ENCODE measurements at regions not wholly inside any gene's neighbourhood (a gene's known extent, or its start where the extent isn't known, plus 50 kb on each side); places are given as distances from the start of the nearest gene placed in this dataset.

GRCh38 chr5:165003283-165003682 is 1497.9 kb downstream of the MAT2B start:
- Mint-ChIP-seq H3K4me3 (ENCODE audit: unreplicated experiment) (no peak overlapping the region), H3K27me3 (ENCODE audit: low read depth) (no peaks in the 10 kb centered on the region), H3K9me3 (ENCODE audit: low read depth) (no peaks in the 10 kb centered on the region), H3K36me3 (ENCODE audit: low read depth) (no peaks in the 10 kb centered on the region), H3K27ac (ENCODE audit: unreplicated experiment) (no peak overlapping the region), H3K4me1 (ENCODE audit: low read depth) (no peaks in the 10 kb centered on the region)
- DNase-seq (ENCODE audit: low spot score) = no peak
- TF ChIP-seq, protein P1, sequence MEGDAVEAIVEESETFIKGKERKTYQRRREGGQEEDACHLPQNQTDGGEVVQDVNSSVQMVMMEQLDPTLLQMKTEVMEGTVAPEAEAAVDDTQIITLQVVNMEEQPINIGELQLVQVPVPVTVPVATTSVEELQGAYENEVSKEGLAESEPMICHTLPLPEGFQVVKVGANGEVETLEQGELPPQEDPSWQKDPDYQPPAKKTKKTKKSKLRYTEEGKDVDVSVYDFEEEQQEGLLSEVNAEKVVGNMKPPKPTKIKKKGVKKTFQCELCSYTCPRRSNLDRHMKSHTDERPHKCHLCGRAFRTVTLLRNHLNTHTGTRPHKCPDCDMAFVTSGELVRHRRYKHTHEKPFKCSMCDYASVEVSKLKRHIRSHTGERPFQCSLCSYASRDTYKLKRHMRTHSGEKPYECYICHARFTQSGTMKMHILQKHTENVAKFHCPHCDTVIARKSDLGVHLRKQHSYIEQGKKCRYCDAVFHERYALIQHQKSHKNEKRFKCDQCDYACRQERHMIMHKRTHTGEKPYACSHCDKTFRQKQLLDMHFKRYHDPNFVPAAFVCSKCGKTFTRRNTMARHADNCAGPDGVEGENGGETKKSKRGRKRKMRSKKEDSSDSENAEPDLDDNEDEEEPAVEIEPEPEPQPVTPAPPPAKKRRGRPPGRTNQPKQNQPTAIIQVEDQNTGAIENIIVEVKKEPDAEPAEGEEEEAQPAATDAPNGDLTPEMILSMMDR (IDR thresholded peaks at IDR 0.05) = no peak

- no peak overlapping the region for H3K27ac Mint-ChIP-seq (ENCODE audit: unreplicated experiment)
- no peaks in the 10 kb centered on the region for H3K36me3 Mint-ChIP-seq (ENCODE audit: low read depth)
- no peak overlapping the region for H3K4me3 Mint-ChIP-seq (ENCODE audit: unreplicated experiment)
- TF ChIP-seq, protein P1 (IDR thresholded peaks at IDR 0.05) = no peak
- no peaks in the 10 kb centered on the region for H3K9me3 Mint-ChIP-seq (ENCODE audit: low read depth)
- H3K27me3 Mint-ChIP-seq (ENCODE audit: low read depth) = no peaks in the 10 kb centered on the region
- no peak for DNase-seq (ENCODE audit: low spot score)
- H3K4me1 Mint-ChIP-seq (ENCODE audit: low read depth) = no peaks in the 10 kb centered on the region
Observed at GRCh38 chr5:165004175-165004574, 1498.8 kb downstream of the MAT2B start.

DNA sequence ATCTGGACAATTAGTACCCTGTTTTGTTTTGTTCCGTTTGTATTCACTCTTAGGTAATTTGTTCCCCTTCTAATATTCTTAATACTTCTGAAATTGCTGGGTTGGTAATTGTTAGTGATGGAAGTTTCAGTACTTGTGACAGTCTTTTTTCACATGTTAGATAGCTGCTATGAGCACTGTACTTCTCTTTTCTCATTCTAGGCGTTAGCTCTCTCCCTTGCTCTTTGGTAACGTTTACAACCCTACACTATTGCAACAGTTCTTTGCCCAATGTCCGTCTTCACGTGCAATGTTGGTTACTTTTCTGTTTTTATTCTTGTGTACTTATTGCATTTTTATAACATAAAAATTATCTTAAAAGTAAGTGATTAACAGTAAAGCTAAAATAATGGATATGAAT is 1509.0 kb downstream of the MAT2B start:
- no peak for DNase-seq (ENCODE audit: low spot score)
- TF ChIP-seq, protein P1 (IDR thresholded peaks at IDR 0.05) = no peak
- Mint-ChIP-seq H3K27ac (ENCODE audit: unreplicated experiment) (no peak overlapping the region), H3K27me3 (ENCODE audit: low read depth) (no peaks in the 10 kb centered on the region), H3K9me3 (ENCODE audit: low read depth) (no peaks in the 10 kb centered on the region), H3K4me3 (ENCODE audit: unreplicated experiment) (no peak overlapping the region), H3K4me1 (ENCODE audit: low read depth) (no peaks in the 10 kb centered on the region), H3K36me3 (ENCODE audit: low read depth) (no peaks in the 10 kb centered on the region)

DNA sequence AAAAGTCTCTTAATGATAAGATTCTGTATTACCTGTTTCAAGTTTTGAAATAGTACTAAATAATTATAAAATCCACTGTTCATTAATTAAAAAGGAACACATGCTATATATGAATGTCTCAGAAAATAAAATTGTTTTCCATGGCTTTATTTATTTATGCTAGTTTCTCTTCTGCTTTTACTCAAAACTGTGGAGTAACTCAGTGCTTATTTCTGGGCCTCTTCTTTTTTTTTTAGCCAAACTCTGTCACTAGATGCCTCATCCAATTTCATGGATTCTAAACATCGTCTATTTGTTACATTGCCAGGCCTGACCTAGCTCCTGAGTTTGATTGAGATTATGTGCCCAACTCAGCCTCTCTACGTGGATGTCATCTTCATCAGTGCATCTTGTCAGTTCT is 1509.7 kb downstream of the MAT2B start:
- no peak for DNase-seq (ENCODE audit: low spot score)
- H3K4me3 Mint-ChIP-seq (ENCODE audit: unreplicated experiment) = no peak overlapping the region
- no peaks in the 10 kb centered on the region for H3K4me1 Mint-ChIP-seq (ENCODE audit: low read depth)
- no peak overlapping the region for H3K27ac Mint-ChIP-seq (ENCODE audit: unreplicated experiment)
- no peaks in the 10 kb centered on the region for H3K27me3 Mint-ChIP-seq (ENCODE audit: low read depth)
- no peaks in the 10 kb centered on the region for H3K9me3 Mint-ChIP-seq (ENCODE audit: low read depth)
- H3K36me3 Mint-ChIP-seq (ENCODE audit: low read depth) = no peaks in the 10 kb centered on the region
- TF ChIP-seq, protein P1 (IDR thresholded peaks at IDR 0.05) = no peak

GRCh38 chr5:165015547-165015946 is 1510.1 kb downstream of the MAT2B start:
- Mint-ChIP-seq H3K4me3 (ENCODE audit: unreplicated experiment) (no peak overlapping the region), H3K36me3 (ENCODE audit: low read depth) (no peaks in the 10 kb centered on the region), H3K4me1 (ENCODE audit: low read depth) (no peaks in the 10 kb centered on the region), H3K9me3 (ENCODE audit: low read depth) (peaks cover 2% of the 10 kb centered on the region), H3K27me3 (ENCODE audit: low read depth) (no peaks in the 10 kb centered on the region), H3K27ac (ENCODE audit: unreplicated experiment) (no peak overlapping the region)
- no peak for DNase-seq (ENCODE audit: low spot score)
- TF ChIP-seq, protein P1 (IDR thresholded peaks at IDR 0.05) = no peak
